Central memory CD4-positive, alpha-beta T cell (primary cell): ENCODE measurements at regions not wholly inside any gene's neighbourhood (a gene's known extent, or its start where the extent isn't known, plus 50 kb on each side); places are given as distances from the start of the nearest gene placed in this dataset.

Experiments
- DNase-seq: peaks from one replicate; pipeline ENCODE4 v3.0.0; 2022

DNA sequence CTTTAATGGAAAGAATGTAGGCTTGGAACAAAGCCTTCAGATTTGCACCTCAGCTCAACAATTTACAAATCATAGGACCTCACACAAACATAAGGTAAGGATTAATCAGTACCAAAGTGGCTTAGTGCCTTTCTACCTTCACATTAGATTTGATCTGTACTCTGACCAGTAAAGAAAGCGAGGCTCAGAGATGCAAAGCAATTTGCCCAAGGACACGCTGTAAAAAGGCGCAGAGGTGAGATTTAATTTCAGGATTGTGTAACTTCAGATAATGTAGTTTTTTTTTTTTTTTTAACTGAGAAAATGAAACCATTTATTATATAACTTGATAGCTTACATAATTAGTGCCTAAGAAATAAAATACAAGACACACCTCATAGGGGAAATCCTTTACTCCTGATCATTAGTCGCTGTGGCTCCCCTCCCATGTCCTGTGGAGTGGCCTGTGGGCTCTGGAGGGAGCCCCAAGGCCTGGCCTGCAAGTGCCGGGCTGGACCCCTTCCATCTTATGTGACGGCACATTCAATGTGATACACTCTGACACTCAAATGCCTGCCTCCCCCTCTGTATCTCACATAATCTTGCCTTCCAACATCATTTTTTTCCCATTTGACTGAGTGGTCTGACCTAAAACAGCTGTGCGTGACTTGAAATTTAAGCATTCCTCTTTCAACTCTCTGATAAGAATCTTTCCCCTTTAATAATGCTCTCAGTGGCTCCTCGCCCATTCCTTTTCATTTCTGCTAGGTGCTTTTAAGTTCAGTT is 426.5 kb upstream of the DAB1 start:
- DNase-seq, result no peak

DNA sequence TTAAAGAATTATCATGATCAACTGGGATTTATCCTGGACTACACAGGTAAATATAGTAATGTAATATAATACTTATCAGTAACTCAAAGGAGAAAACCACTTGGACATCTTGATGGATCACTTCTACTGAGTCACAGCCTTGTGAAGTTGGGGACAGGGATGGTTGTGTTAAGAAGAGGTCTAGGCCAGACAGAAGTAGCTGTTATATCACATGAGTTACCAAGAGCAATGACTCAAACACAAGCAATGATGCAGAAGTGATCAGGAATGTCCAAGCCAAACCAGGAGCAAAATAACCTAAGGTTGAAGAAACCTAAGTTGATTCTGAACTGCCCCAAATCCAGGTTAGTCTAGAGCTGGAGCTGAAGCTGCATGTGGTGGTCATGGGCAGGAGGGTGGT is 424.5 kb upstream of the DAB1 start:
- DNase-seq, result no peak

DNA sequence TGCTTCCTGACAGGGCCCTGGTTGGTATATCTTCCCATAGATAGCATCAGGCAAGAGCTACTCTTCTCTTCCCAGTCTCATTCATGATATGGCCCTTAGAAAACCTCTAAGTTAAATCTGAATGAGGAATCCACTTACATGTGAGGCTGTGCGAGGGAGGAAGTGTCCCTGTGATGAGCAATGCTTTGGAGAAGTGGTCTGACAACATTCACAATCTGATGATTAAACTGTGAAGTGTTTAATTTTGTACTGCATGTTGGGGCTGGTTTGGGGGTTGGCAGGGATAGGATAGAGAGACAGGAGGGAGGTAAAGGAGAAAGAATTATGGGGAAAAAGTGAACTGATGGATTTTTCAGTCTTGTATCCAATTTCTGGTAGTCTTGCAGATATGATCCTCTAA is 421.2 kb upstream of the DAB1 start:
- no peak for DNase-seq

DNA sequence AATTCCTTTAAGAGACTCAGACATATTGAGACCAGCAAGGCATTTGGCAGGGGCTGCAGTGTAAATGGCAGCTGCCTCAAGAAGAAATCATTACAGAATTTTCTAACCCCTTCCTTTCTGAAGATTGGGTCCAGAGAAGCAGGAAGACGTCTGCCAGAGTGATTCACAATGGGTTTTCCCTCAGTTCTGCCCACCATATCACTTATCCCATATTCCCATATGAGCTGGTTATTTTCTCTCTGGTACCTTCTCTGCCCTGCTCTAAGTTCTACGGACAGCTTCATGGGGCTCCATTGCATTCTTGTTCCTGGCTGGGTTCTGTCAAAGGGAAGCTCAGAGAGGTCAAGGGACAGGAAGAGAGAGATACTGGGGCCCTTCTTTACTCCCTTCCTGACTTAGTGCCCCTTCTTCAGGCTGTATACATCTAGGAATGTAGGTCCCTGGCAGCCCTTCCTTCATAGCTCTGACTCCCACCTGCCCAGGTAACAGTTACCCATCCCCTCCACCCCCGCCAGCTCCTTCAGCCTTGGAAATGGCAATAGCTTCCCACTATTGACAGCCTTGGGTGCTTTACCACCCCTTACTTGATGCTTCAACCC is 420.6 kb upstream of the DAB1 start:
- no peak for DNase-seq

DNA sequence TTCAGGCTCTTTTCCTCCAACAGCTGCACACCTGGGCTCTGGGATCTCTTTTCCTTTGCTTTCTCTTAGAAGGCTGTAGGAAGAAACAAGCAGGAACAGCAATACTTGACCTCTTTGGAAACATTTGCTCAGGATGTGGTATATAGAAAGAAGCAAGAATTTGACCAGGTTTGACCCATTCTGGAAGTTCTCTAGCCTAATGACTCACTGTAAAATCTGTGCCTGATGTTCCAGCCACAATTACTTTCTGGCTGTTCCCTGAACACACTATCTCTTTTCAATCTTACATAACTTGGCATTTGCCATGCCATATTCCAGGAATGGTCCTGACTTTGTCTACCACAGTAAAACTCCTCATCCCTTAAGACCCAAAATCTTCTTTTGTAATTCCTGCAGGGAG is 419.9 kb upstream of the DAB1 start:
- DNase-seq, result no peak

DNA sequence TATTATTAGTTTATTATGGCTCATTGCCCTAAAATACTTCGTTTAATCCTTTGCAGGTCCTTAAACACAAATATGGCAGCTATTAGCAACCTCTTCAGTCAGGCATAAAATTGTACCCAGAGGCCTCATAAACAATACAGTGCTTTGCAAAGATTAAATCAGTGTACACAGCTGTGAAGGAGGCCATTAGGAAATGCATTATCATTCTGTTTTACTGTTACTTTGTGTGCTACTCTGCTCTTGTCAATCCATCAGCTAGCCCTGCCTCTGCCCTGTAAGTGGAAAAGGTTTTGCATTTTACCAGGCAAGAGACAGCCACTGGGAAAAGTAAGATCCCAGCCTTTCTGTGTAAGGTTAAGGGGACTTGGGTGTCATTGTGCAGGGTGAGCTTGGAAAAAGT is 415.7 kb upstream of the DAB1 start:
- DNase-seq, result no peak

DNA sequence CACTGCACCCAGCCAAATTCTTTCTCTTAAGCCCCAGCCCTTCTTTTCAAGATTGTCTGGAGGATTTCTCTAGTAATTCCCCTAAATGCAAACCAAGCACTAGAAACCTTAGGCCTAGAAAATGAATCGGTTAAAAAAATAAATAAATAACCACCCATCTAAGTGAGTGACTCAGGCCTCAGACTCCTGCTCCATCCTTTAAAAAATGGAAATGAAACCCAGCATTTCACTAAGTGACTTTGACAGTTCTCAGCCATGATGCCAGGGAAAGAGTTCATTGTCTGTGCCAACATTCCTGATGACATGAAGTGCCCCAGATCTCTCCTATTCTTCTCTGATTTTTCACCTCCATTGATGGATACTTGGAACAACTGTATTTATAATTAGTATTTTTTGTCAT is 415.2 kb upstream of the DAB1 start:
- DNase-seq, result no peak

DNA sequence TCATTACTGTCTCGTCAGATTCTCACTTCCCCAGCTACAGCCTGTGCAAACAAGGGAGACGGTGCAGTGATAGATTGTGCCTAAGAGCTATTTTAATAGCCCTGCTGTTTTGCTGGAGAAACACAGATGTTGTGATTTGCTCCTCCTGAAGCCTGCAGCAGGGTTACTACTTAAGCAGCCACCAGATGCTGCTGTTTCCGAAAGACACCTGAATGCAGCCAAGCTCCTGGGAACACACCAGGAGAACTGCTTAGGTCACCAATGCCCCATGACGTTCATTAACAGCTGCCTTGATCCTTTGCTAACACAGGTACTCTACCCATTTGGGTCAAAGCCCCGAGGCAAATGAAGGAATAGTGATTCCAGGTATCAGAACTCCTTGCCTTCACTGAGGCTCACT is 411.8 kb upstream of the DAB1 start:
- DNase-seq, result no peak

DNA sequence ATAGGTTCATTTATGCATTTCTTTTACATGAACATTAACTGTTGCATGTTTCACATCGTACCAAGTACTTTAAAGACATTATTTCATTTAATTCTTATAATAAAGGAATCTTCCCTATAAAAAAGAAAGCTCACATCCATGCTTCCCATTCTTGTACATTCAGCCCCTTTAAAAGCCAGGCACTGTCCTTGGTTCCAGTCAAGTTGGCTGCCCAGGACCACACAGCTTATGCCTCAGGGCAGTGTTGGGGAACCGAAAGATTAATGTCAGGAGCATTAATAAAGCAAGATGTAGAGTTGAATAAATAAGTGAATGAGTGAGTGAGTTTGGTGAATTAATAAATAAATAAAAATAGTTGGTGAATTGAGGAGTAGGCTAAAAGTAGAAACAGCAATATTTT is 409.4 kb upstream of the DAB1 start:
- DNase-seq, result no peak

DNA sequence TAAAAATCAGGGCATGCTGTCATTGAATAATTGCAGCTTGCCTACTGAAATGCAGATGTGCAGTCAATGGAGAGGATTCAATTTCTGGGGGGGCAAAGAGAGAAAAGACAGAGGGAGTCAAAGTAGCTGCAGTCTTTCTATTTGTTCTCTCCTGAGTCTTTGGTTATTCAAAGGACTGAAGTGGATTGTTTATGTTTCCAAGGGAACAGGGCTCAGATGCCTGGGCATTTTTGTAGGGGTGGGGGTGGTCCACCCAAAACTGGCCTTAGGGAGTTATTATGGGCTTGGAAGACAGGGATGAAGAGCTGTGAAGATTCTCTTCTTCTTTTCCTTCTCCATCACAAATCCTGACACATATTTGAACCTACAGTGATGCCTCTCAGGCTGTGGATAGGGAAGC is 408.8 kb upstream of the DAB1 start:
- no peak for DNase-seq

DNA sequence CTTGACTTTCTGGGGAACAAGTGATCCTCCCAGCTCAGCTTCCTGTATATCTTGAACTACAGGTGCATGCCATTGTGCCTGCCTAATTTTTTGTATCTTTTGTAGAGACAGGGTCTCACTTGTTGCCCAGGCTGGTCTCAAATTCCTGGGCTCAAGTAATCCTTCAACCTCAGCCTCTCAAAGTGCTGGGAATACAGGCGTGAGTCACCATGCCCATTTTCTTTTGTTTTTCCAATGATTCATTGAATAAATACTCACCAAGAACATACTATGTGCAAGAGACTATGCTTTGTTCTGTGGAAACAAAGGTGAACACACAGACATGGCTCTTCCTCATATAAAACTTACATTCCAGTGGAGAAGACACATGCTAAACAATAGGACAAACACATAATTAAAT is 407.8 kb upstream of the DAB1 start:
- DNase-seq, result no peak

DNA sequence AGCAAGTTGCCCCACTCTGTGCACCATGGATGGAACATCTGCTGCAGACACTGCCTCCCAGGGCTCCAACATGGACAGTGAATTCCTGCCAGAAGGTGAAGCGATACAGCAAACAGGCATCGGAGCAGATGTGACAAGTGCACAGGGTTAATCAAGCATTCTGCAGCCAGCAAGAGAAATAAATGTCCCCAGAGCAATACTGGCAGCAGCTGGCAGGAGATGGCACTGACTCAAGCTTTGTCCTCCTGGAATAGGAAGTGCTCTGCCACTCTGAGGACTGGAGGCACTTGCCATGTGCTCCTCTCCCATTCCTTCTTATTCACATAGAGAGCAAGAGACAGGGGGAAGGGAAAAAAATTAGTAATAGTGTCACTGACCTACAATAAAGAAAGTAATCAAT is 402.7 kb upstream of the DAB1 start:
- no peak for DNase-seq

DNA sequence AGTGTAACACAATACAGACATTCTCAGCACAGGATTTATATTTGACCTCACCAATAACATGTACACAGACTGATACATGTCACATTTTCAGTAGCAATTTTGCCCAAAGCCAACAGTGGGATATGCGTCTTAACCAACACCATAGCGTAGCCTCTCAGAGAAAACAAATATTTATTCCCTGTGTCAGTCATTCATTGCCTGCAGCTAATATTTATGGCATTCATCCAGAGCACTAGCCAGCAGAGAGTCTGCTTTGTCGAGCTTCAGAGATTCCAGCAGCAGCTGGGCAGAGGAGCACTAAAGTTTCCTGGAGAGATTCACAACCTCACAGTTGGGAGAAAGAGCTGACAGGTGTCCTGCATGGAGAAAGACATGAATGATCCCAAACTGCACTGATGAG is 400.7 kb upstream of the DAB1 start:
- DNase-seq, result no peak

DNA sequence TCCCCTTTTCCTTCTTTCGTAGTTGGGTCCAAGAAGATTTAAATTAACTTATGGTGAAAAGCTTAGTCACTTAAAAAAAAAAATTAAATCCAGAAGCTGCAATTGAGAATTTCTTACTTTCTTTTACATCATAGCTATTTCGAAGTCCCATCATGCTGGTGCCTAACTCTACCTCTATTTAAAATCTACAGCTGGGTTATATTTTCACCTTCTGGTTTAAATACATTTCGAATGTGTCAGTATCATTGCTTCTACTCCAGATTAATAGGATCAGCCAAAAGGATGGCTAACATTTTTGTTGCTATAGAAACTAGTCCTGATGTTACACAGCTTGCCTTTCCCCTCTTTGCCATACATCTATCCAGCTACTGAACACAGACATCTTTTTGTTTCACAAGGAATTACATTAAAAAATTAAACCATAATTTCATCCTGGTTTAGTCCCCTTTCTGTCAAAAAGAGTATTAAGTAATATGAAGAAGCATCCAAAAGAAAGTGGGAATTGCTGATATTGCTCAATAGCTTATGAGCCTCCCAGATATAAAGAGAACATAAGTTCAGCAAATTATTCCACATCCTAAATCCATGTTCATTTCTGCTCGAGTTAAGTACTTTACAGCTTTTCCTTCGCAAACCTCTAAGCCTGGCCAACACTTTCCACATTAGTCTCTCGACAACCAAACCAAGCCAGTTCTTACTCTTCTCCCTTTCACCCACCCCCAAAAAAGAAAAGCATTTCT is 396.7 kb upstream of the DAB1 start:
- DNase-seq, result no peak

DNA sequence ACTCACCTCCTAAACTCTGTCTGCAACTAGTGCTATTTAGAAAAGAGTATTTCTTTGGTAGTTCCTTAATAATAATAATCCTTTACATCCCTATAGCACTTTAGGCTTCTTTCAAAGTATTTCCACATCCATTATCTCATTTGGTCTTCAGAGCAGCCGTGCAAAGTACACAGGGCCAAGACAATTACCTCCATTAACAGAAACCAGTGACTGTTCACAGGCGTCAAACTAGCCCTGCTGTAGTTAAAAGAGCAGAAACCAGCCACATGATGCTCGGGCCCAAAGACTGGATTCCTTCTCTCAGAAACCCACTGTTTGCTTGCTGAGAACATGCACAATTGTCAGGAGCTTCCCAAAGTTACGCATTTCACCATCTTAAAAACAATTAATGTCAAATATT is 396.0 kb upstream of the DAB1 start:
- DNase-seq, result no peak

DNA sequence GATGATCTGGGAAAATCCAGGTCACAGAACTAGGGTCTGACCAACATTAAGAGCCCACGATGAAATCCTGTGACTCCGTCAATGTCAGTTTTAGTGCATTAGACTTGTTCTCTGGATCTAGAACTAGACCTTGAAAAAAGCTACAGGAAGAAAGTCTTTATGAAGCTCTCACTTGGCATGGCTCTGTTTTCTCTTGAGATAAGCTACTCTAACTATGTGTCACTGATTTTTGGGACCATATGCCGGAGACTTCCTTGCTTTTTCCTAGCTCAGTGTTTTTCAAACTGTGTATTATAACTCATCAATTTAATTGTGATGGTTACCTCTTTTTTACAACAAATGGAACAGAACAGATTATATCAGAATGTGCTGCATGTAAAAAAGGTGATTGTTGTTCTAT is 379.7 kb upstream of the DAB1 start:
- no peak for DNase-seq

DNA sequence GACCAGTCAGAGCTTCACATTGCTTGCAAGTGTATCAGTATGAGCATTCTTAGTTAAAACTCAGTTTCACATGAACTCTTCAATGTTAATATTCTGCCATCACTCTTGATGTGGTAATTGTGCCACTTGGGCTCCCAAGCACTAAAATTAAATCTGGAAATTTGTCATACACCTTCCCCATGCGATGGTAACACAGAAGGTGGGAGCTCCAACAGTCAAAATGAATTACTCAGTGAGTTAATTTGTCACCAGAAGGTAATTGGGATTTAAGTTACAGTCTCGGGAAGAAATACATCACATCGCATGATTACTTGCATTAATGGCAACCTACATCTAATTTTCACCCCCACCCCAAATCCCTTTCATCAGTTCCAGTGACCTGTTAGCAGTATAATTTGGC is 376.5 kb upstream of the DAB1 start:
- DNase-seq, result no peak

DNA sequence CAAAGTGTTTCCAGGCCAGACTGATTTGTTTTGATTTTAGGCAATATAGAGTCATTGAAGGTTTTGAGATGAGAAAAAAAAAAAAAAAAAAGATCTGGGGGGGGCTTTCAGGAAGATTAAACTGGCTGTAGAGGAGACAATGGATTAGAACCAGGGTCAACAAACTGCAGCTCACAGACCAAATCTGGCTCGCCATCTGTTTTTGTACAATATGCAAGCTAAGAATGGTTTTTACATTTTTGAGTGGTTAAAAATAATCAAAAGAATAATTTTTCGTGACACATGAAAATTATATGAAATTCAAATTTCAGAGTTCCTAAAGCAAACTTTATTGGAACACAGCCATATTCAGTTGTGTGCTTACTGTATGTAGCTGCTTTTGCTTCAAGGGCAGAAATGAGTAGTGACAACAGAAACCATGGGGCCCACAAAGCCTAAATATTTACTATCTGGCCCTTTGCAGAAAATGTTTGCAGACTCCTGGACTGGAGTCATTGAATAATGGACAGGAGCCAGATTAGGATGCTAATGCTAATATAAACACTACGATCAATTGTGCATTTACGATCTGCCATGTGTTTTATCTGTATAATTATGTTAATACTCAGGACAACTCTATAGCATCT is 375.7 kb upstream of the DAB1 start:
- DNase-seq, result no peak

DNA sequence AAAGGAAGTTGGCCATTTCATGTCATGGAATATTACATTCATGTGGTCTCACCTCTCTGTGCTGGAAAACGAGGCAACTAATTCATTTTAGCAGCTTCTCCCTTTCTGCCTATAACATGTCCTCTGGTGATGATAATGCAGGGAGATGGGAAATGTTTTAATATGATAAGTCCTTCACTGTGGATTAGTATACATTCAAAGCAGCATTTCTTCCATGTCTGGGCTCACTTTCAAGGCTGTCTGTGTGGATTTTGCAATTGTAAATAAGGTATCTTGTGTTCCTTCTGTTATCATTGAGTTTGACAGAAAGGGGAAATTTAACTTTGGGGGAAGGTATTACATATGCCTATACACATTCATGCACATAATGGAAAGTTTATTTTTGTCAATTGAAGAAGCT is 374.7 kb upstream of the DAB1 start:
- DNase-seq, result no peak

DNA sequence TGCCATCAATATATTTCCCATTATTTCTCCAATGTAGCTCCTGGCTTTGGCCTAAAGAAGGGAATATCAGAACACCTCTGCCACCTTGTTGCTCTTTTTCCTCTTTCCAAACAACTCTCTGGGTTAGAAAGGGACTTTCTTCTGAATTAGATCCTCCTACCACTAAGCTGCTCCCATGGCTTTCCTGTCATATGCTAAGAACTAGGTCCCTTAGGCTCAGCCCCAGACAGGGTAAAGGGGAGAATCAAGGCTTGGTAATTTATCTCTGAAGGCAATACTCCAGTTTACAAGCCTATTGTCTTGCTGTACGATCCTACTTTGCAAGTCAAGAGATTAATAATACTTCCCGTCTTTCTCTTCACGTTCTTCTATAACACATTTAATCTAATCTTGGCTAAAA is 373.2 kb upstream of the DAB1 start:
- DNase-seq, result no peak

DNA sequence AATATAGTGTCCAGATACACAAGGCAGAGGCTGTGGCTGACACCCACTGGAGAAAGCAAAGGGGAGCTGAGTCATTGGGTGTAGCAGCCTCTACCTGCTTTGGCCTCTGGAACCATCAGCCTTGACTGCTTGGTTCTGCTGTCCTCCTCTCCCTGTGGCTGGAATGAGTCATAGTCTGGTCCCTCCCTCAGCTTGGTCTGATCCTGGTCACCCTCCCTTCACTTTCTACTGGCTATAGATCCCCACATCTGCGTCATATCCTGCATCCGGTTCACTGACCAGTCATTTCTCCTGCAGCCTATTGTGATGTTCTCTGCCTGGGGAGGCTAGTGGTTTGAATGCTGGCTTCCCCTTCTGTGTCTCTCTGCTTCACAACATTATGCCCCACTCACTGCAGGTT is 372.8 kb upstream of the DAB1 start:
- DNase-seq, result no peak

DNA sequence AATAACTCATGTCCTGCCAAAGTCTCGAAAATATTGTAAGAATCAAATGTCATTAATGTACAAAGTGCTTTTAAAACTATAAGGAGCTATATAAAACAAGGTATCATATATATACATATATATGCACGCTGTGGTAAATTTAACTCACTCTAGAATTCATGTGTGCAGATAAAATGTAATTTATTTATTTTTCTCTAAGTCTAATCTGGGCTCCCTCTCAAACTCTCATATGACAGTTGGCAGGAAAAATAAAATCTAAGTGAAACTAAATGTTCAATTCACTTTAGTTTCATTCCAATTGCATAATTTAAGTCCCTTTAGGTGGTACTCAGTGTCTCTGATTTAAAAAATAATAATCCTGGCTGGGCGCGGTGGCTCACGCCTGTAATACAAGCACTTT is 372.0 kb upstream of the DAB1 start:
- no peak for DNase-seq

DNA sequence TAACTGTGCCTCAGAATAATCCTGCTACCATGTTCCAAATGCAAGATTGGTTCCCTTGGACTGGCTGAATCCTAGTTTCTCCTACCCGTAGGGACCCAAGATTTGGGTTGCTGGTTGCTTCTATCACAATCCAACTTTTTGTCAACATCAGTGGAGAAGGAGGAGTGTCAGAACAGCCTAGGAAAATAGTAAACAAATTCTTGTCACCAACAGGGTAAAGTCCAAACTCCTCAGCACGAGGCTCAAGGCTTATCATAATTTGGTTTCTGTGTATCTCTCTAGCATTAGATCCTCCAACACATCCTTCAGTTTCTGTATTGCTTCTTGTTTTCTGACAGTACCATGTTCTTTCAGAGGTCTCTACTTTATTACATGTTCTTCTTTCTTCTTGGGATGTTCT is 370.2 kb upstream of the DAB1 start:
- DNase-seq, result no peak

DNA sequence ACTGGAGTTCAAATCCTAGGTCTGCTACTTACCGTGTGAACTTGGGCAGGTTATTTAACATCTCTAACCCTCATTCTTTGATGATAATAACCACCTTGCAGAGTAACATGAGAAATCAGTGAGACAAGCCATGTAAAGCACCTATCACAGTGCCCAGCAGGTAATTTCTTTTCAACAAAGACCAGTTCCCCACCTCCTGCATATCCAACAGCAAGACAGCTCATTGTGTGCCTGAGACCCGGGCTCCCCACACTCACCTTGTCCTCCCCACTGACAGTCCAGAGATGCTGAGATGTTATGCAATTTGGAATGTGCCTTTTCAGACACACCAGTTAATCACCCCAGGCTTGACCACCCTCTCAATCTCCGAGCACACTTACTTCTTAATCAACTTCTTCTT is 367.6 kb upstream of the DAB1 start:
- no peak for DNase-seq
